ENCODE measurements at regions not wholly inside any gene's neighbourhood (a gene's known extent, or its start where the extent isn't known, plus 50 kb on each side); places are given as distances from the start of the nearest gene placed in this dataset.

DNA sequence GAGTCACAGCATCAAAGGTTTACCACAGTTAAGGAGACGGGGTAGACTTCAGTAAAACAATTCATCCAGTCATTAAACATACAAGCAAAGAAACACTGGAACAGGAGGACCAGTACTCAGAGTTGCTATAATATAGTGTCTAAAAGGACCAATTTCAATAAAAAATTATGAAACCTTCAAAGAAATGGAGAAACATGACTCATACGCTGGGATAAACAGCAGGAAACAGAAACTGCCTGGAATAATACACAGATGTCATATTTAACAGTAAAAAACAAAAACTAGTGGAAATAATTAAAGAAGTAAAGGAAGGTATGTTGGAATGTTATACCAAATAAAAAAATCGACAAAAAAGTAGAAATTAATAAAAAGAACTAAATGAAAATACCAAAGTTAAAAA is 1075.9 kb downstream of the NR2F1-AS1 start:
- TF ChIP-seq, protein P1, sequence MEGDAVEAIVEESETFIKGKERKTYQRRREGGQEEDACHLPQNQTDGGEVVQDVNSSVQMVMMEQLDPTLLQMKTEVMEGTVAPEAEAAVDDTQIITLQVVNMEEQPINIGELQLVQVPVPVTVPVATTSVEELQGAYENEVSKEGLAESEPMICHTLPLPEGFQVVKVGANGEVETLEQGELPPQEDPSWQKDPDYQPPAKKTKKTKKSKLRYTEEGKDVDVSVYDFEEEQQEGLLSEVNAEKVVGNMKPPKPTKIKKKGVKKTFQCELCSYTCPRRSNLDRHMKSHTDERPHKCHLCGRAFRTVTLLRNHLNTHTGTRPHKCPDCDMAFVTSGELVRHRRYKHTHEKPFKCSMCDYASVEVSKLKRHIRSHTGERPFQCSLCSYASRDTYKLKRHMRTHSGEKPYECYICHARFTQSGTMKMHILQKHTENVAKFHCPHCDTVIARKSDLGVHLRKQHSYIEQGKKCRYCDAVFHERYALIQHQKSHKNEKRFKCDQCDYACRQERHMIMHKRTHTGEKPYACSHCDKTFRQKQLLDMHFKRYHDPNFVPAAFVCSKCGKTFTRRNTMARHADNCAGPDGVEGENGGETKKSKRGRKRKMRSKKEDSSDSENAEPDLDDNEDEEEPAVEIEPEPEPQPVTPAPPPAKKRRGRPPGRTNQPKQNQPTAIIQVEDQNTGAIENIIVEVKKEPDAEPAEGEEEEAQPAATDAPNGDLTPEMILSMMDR (IDR thresholded peaks at IDR 0.05) = no peak
- TF ChIP-seq POLR2A (IDR thresholded peaks at IDR 0.05) = no peak

Data from thyroid gland (tissue), 4 donors.